Osteocyte (in vitro differentiated cells): ENCODE measurements at regions not wholly inside any gene's neighbourhood (a gene's known extent, or its start where the extent isn't known, plus 50 kb on each side); places are given as distances from the start of the nearest gene placed in this dataset.
"Not testable (repeated sequence)": the region's sequence is repeated elsewhere in the genome, so short reads cannot be mapped to it uniquely, and the experiment has no call there.

ENCODE experiments used
- DNase-seq: peaks from one replicate; pipeline ENCODE4 v3.0.0; 2021; ENCODE audit warnings: mixed read lengths; ENCODE audit not compliant: unreplicated experiment; ENCODE audit errors: extremely low spot score
- H3K27ac Mint-ChIP-seq: one replicate; pipeline ENCODE4 v1.8.0; 2021; ENCODE audit warnings: mild to moderate bottlenecking, mixed read lengths; ENCODE audit not compliant: unreplicated experiment
- H3K27me3 Mint-ChIP-seq: one replicate; pipeline ENCODE4 v1.8.0; 2021; ENCODE audit warnings: mixed read lengths; ENCODE audit not compliant: unreplicated experiment
- H3K36me3 Mint-ChIP-seq: one replicate; pipeline ENCODE4 v1.8.0; 2021; ENCODE audit warnings: mixed read lengths; ENCODE audit not compliant: unreplicated experiment
- H3K4me1 Mint-ChIP-seq: one replicate; pipeline ENCODE4 v1.8.0; 2021; ENCODE audit warnings: mixed read lengths; ENCODE audit not compliant: unreplicated experiment
- H3K4me3 Mint-ChIP-seq: one replicate; pipeline ENCODE4 v1.8.0; 2021; ENCODE audit warnings: mild to moderate bottlenecking, moderate library complexity, mixed read lengths; ENCODE audit not compliant: unreplicated experiment
- H3K9me3 Mint-ChIP-seq: one replicate; pipeline ENCODE4 v1.8.0; 2021; ENCODE audit warnings: mixed read lengths; ENCODE audit not compliant: unreplicated experiment
- CTCF ChIP-seq: fragments of 200-600 bp; sonication (generic); IDR thresholded peaks from 2 replicates; pipeline ENCODE4 v1.5.0; 2021; ENCODE audit warnings: antibody characterized with exemption, mild to moderate bottlenecking, moderate library complexity

DNA sequence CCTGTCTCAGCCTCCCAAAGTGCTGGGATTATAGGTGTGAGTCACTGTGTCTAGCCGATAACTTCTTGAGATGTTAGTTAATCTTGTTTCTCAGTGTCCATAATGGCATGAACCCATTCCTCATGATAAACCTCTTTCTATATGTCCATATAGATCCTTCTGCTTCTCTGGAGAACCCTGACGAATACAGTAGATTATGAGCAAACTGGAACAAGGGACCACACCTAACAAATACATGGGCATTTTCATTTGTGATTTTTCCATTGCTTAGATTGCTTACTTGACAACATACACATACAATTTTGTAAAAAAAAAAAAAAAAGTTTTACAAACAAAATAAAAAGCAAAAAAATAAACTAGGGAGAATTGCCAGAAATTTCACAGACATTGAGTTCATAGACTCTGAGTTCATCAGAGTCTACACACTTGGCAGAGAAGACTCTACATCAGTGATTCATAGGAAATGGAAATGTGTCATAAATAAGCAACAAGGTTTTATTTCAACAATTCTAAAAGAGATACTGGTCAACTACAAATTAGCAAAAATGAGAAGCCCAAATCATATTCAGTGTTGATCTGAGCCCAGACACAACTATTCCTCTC lies 96.7 kb downstream of the GALR1 start:
- H3K36me3 Mint-ChIP-seq = no peaks in the 10 kb centered on the region
- H3K27me3 Mint-ChIP-seq = no peaks in the 10 kb centered on the region
- TF ChIP-seq CTCF = no peak
- no peak for DNase-seq
- no peak overlapping the region for H3K27ac Mint-ChIP-seq
- H3K9me3 Mint-ChIP-seq = peaks cover 17% of the 10 kb centered on the region
- no peaks in the 10 kb centered on the region for H3K4me1 Mint-ChIP-seq
- no peak overlapping the region for H3K4me3 Mint-ChIP-seq

DNA sequence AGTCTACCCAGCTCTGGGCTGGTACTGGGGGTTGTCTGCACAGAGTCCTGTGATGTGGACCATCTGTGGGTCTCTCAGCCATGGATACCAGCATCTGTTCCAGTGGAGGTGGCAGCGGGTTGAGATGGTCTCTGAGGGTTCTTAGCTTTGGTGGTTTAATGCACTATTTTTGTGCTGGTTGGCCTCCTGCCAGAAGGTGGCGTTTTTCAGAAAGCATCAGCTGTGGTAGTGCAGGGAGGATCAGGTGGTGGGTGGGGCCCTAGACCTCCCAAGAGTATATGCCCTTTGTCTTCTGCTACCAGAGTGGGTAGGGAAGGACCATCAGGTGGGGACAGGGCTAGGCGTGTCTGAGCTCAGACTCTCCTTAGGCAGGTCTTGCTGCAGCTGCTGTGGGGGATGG lies 103.7 kb downstream of the GALR1 start:
- not testable (repeated sequence) for H3K27ac Mint-ChIP-seq, H3K4me3 Mint-ChIP-seq, H3K4me1 Mint-ChIP-seq

DNA sequence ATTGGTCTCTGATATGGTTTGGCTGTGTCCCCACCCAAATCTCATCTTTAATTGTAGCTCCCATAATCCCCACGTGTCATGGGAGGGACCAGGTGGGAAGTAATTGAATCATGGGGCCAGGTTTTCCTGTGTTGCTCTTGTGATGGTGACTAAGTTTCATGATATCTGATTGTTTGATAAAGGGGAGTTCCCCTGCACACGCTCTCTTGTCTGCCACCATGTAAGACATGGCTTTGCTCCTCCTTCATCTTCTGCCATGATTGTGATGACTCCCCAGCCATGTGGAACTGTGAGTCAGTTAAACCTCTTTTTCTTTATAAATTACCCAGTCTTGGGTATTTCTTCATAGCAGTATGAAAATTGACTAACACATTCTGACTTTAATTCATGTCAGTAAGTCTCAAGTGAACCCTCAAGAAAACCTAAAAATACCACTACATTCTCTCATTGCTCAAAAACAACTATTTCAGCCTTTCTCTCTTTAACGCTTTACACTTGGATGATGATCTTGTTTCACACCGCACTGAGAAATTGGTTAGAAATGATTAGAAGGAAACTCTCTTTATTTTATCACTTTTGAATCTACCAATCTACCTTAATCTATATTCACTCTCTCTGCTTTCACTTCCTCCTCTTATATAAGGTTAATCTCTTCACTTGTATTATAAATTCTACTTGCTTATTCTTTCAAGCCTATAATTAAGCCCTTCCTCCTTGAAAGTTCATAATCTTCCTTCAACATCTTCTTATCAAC lies 110.1 kb downstream of the GALR1 start:
- TF ChIP-seq CTCF = no peak
- no peaks in the 10 kb centered on the region for H3K4me1 Mint-ChIP-seq
- no peak overlapping the region for H3K4me3 Mint-ChIP-seq
- H3K36me3 Mint-ChIP-seq = no peaks in the 10 kb centered on the region
- DNase-seq = no peak
- no peaks in the 10 kb centered on the region for H3K27me3 Mint-ChIP-seq
- H3K9me3 Mint-ChIP-seq = peaks cover 34% of the 10 kb centered on the region
- no peak overlapping the region for H3K27ac Mint-ChIP-seq

More for the DNA sequence above, 103.7 kb downstream of the GALR1 start:
- not testable (repeated sequence) for DNase-seq, H3K27me3 Mint-ChIP-seq, H3K36me3 Mint-ChIP-seq
- peaks cover 15% of the 10 kb centered on the region for H3K9me3 Mint-ChIP-seq

GRCh38 chr18:77360315-77361190 lies 110.9 kb downstream of the GALR1 start:
- TF ChIP-seq CTCF = no peak
- no peaks in the 10 kb centered on the region for H3K36me3 Mint-ChIP-seq
- H3K9me3 Mint-ChIP-seq = peaks cover 34% of the 10 kb centered on the region
- H3K4me1 Mint-ChIP-seq = no peaks in the 10 kb centered on the region
- H3K27ac Mint-ChIP-seq = no peak overlapping the region
- no peak overlapping the region for H3K4me3 Mint-ChIP-seq
- no peak for DNase-seq
- no peaks in the 10 kb centered on the region for H3K27me3 Mint-ChIP-seq

- DNase-seq = no peak
- no peak overlapping the region for H3K4me3 Mint-ChIP-seq
- H3K9me3 Mint-ChIP-seq = peaks cover 32% of the 10 kb centered on the region
- TF ChIP-seq CTCF = no peak
- H3K4me1 Mint-ChIP-seq = no peaks in the 10 kb centered on the region
- H3K27ac Mint-ChIP-seq = no peak overlapping the region
- H3K36me3 Mint-ChIP-seq = no peaks in the 10 kb centered on the region
- H3K27me3 Mint-ChIP-seq = peaks cover 5% of the 10 kb centered on the region
These were observed 111.7 kb downstream of the GALR1 start for GRCh38 chr18:77361382-77361781.
